Hematopoietic multipotent progenitor cell treated with erythropoietin and hydrocortisone succinate and interleukin-3 and kit ligand, for 6 days (in vitro differentiated cells): ENCODE measurements at regions not wholly inside any gene's neighbourhood (a gene's known extent, or its start where the extent isn't known, plus 50 kb on each side); places are given as distances from the start of the nearest gene placed in this dataset.
A peak's percentile ranks its signal among the peaks of the same experiment; 100 is the strongest.
"Not testable (repeated sequence)": the region's sequence is repeated elsewhere in the genome, so short reads cannot be mapped to it uniquely, and the experiment has no call there.

Experiments used
- DNase-seq: peaks from one replicate; pipeline ENCODE4 v3.0.0-alpha.2; 2015

- DNase-seq: no peak
Measured at GRCh38 chr2:209191139-209191538, 232.7 kb upstream of the MAP2 start.

- DNase-seq: no peak
Measured at GRCh38 chr2:209194717-209195116, 229.1 kb upstream of the MAP2 start.

- DNase-seq: peak; percentile 70
Measured at GRCh38 chr2:209208211-209208610, 215.6 kb upstream of the MAP2 start.

GRCh38 chr2:209209943-209210342, 213.9 kb upstream of the MAP2 start:
- DNase-seq: peak; percentile 12

GRCh38 chr2:209230560-209230959, 193.3 kb upstream of the MAP2 start:
- no peak for DNase-seq

- no peak for DNase-seq
Measured at GRCh38 chr2:209236377-209236776, 187.5 kb upstream of the MAP2 start.

GRCh38 chr2:209238765-209239584, 184.9 kb upstream of the MAP2 start:
- no peak for DNase-seq

- no peak for DNase-seq
Measured at GRCh38 chr2:209239585-209239938, 184.3 kb upstream of the MAP2 start.

- no peak for DNase-seq
Measured at GRCh38 chr2:209240204-209240603, 183.6 kb upstream of the MAP2 start.

- no peak for DNase-seq
Measured at GRCh38 chr2:209253544-209253943, 170.3 kb upstream of the MAP2 start.

GRCh38 chr2:209259767-209260166, 164.1 kb upstream of the MAP2 start:
- DNase-seq: no peak

- no peak for DNase-seq
Measured at GRCh38 chr2:209260281-209260680, 163.6 kb upstream of the MAP2 start.

- DNase-seq: not testable (repeated sequence)
Measured at GRCh38 chr2:209261366-209262053, 162.3 kb upstream of the MAP2 start.

- no peak for DNase-seq
Measured at GRCh38 chr2:209269024-209269423, 154.8 kb upstream of the MAP2 start.

GRCh38 chr2:209276000-209276399, 147.8 kb upstream of the MAP2 start:
- no peak for DNase-seq

GRCh38 chr2:209277444-209277843, 146.4 kb upstream of the MAP2 start:
- DNase-seq: no peak

GRCh38 chr2:209298601-209299000, 125.2 kb upstream of the MAP2 start:
- DNase-seq: no peak

GRCh38 chr2:209299478-209299877, 124.4 kb upstream of the MAP2 start:
- not testable (repeated sequence) for DNase-seq

GRCh38 chr2:209300766-209301165, 123.1 kb upstream of the MAP2 start:
- not testable (repeated sequence) for DNase-seq

- DNase-seq: no peak
Measured at GRCh38 chr2:209305026-209305425, 118.8 kb upstream of the MAP2 start.

GRCh38 chr2:209305746-209306196, 118.1 kb upstream of the MAP2 start:
- DNase-seq: no peak

GRCh38 chr2:209307161-209308001, 116.5 kb upstream of the MAP2 start:
- DNase-seq: no peak

GRCh38 chr2:209308415-209308814, 115.4 kb upstream of the MAP2 start:
- no peak for DNase-seq
